KMS-11 (cell line): ENCODE measurements at regions not wholly inside any gene's neighbourhood (a gene's known extent, or its start where the extent isn't known, plus 50 kb on each side); places are given as distances from the start of the nearest gene placed in this dataset.

Experiments used
- H2AFZ ChIP-seq: fragments of 200-600 bp; sonication (generic); 2 replicates; pipeline ENCODE4 v1.6.1; 2016; ENCODE audit warnings: antibody characterized with exemption, mixed run types, low read depth
- H3K27ac ChIP-seq: fragments of 200-600 bp; sonication (generic); 2 replicates; pipeline ENCODE4 v1.6.1; 2016; ENCODE audit warnings: mild to moderate bottlenecking, mixed run types
- H3K27me3 ChIP-seq: fragments of 200-600 bp; sonication (generic); 2 replicates; pipeline ENCODE4 v1.6.1; 2017; ENCODE audit warnings: mild to moderate bottlenecking, low read depth, mixed run types, moderate library complexity; ENCODE audit not compliant: insufficient read depth
- H3K36me3 ChIP-seq: fragments of 200-600 bp; sonication (generic); 2 replicates; pipeline ENCODE4 v1.6.1; 2017; ENCODE audit warnings: mild to moderate bottlenecking, mixed run types; ENCODE audit not compliant: insufficient read depth
- H3K4me1 ChIP-seq: fragments of 200-600 bp; sonication (generic); 2 replicates; pipeline ENCODE4 v1.6.1; 2016; ENCODE audit warnings: mild to moderate bottlenecking, low read depth, mixed run types; ENCODE audit not compliant: poor library complexity, severe bottlenecking
- H3K4me2 ChIP-seq: fragments of 200-600 bp; sonication (generic); 2 replicates; pipeline ENCODE4 v1.7.0; 2016; ENCODE audit warnings: mild to moderate bottlenecking, mixed run types
- H3K4me3 ChIP-seq: fragments of 200-600 bp; sonication (generic); IDR thresholded peaks from 2 replicates; pipeline ENCODE4 v1.6.1; 2017; ENCODE audit warnings: low read depth, low read length, mixed read lengths; ENCODE audit not compliant: insufficient read depth
- H3K79me2 ChIP-seq: fragments of 200-600 bp; sonication (generic); 2 replicates; pipeline ENCODE4 v1.6.1; 2016; ENCODE audit warnings: low read depth, mixed run types; ENCODE audit not compliant: insufficient read depth
- H3K9ac ChIP-seq: fragments of 200-600 bp; sonication (generic); 2 replicates; pipeline ENCODE4 v1.6.1; 2016; ENCODE audit warnings: mild to moderate bottlenecking, mixed run types
- H4K20me1 ChIP-seq: fragments of 200-600 bp; sonication (generic); 2 replicates; pipeline ENCODE4 v1.6.1; 2016; ENCODE audit warnings: mild to moderate bottlenecking, mixed run types; ENCODE audit not compliant: insufficient read depth
- TF ChIP-seq, protein P1 (sequence below): fragments of 200-600 bp; sonication (generic); conservative IDR thresholded peaks from 2 replicates; pipeline ENCODE4 v1.6.1; 2017; ENCODE audit warnings: low read depth, mild to moderate bottlenecking, antibody characterized with exemption, low read length, moderate library complexity, mixed read lengths

DNA sequence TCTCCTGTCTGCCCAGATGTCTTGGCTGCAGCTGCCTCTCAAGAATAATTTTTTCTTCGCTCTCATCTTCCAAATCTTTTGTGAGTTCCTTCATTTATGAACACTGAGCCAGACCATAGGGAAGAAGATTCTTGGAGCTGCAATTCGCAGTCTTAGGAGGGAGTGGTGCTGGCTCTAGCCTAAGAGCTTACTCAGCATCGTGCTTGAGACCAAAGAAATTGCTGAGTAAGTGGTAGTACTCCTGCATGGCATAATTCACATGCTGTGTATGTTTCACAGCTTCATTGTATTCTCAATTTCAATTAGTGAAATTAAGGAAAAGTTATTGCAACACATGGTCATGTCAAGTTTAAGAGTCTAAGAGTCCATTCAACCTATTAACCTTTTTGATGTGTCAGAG is 771.7 kb downstream of the ADCYAP1 start:
- Histone ChIP-seq H3K36me3 (no peaks in the 10 kb centered on the region), H3K4me2 (no peak overlapping the region), H3K9ac (no peak overlapping the region), H3K4me1 (no peaks in the 10 kb centered on the region), H3K27ac (no peak overlapping the region), H2AFZ (no peak overlapping the region), H3K27me3 (no peaks in the 10 kb centered on the region), H4K20me1 (no peaks in the 10 kb centered on the region), H3K4me3 (no peak overlapping the region), H3K79me2 (no peaks in the 10 kb centered on the region)
- TF ChIP-seq, protein P1, sequence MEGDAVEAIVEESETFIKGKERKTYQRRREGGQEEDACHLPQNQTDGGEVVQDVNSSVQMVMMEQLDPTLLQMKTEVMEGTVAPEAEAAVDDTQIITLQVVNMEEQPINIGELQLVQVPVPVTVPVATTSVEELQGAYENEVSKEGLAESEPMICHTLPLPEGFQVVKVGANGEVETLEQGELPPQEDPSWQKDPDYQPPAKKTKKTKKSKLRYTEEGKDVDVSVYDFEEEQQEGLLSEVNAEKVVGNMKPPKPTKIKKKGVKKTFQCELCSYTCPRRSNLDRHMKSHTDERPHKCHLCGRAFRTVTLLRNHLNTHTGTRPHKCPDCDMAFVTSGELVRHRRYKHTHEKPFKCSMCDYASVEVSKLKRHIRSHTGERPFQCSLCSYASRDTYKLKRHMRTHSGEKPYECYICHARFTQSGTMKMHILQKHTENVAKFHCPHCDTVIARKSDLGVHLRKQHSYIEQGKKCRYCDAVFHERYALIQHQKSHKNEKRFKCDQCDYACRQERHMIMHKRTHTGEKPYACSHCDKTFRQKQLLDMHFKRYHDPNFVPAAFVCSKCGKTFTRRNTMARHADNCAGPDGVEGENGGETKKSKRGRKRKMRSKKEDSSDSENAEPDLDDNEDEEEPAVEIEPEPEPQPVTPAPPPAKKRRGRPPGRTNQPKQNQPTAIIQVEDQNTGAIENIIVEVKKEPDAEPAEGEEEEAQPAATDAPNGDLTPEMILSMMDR: no peak

DNA sequence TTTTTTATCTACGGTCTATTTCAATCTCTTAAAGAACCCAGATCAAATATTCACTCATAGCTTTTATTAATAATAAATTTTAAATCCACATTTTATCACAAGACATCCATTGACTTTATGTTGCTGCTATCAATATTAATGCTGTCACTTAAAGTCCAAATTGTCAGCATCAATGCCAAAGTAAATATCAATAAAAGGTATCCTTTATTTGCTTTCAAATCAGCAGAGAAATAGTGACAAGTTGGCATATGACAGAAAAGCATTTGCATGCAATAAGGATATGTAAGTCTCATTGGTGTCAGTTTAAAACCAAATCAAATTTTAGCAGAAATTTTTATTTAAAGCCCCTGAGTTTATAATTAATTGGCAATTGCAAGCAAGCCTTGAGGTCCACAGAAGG is 775.4 kb downstream of the ADCYAP1 start:
- Histone ChIP-seq H3K4me2 (no peak overlapping the region), H3K4me3 (no peak overlapping the region), H3K27ac (no peak overlapping the region), H2AFZ (no peak overlapping the region), H3K27me3 (no peaks in the 10 kb centered on the region), H3K9ac (no peak overlapping the region), H3K4me1 (no peaks in the 10 kb centered on the region), H3K36me3 (no peaks in the 10 kb centered on the region), H3K79me2 (no peaks in the 10 kb centered on the region), H4K20me1 (no peaks in the 10 kb centered on the region)
- TF ChIP-seq, protein P1: no peak

DNA sequence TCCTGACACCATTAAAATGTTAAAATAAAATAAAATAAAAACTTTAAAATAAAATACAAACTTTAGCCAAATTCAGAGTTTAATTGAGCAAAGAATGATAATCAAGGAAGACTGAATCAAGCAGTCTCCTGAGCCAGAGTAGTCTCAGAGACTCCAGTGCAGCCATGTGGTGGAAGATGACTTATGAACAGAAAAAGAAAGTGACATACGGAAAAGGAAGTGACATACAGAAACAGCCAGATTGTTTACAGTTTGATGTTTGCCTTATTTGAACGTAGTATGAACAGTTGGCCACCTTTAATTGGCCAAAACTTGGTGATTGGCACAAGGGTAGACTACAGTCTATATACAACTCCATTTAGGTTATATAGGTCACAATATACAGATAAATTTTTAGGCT is 787.2 kb downstream of the ADCYAP1 start:
- Histone ChIP-seq H4K20me1 (no peaks in the 10 kb centered on the region), H3K4me1 (no peaks in the 10 kb centered on the region), H3K27ac (no peak overlapping the region), H3K4me2 (no peak overlapping the region), H3K9ac (no peak overlapping the region), H2AFZ (no peak overlapping the region), H3K4me3 (no peak overlapping the region), H3K79me2 (no peaks in the 10 kb centered on the region), H3K36me3 (no peaks in the 10 kb centered on the region), H3K27me3 (no peaks in the 10 kb centered on the region)
- TF ChIP-seq, protein P1: no peak

DNA sequence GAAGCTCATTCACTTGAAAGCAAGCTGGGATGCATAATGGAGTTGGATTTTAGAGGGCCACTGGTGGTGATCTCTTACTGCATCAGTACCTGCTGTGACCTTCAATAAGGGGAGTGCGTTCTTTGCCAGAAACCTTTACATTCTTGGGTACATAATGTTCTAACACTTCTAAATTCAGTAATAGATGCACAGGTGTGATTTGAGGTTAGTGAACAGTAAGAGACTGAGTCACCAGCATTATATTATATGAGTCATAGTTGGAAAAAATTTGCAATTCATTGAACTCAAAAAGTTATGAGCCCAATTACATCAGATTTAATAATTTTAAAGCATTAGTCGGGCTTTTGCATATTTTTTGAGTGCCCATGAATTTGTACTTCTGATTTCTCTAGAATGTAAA is 803.3 kb downstream of the ADCYAP1 start:
- Histone ChIP-seq H2AFZ (no peak overlapping the region), H3K36me3 (no peaks in the 10 kb centered on the region), H3K4me2 (no peak overlapping the region), H3K4me3 (no peak overlapping the region), H3K9ac (no peak overlapping the region), H3K27ac (no peak overlapping the region), H4K20me1 (no peaks in the 10 kb centered on the region), H3K4me1 (no peaks in the 10 kb centered on the region), H3K79me2 (no peaks in the 10 kb centered on the region), H3K27me3 (no peaks in the 10 kb centered on the region)
- TF ChIP-seq, protein P1: no peak

DNA sequence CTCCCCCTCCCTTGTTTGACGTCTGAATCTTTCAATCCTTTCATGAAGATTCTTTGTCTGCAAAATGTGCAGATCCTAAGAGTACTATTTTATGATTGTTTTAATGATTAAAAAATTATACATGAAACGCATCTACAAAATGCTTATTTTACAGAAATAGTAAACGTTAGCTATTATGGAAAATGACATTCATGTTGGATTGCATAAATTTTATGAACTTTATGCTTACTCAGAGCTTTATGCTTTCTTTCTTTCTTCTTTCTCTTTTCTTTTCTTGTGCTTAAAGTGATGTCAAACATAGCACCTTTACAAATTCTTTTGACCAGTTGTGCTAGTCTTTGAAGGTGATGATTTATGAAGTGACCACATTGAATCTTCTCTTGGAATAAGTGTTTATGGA is 805.4 kb downstream of the ADCYAP1 start:
- no peak overlapping the region for H2AFZ ChIP-seq
- no peak overlapping the region for H3K4me2 ChIP-seq
- H3K27ac ChIP-seq: no peak overlapping the region
- no peak overlapping the region for H3K4me3 ChIP-seq
- no peaks in the 10 kb centered on the region for H3K4me1 ChIP-seq
- no peaks in the 10 kb centered on the region for H3K27me3 ChIP-seq
- no peaks in the 10 kb centered on the region for H3K36me3 ChIP-seq
- TF ChIP-seq, protein P1: no peak
- no peaks in the 10 kb centered on the region for H3K79me2 ChIP-seq
- H3K9ac ChIP-seq: no peak overlapping the region
- H4K20me1 ChIP-seq: no peaks in the 10 kb centered on the region
